ENCODE measurements at regions not wholly inside any gene's neighbourhood (a gene's known extent, or its start where the extent isn't known, plus 50 kb on each side); places are given as distances from the start of the nearest gene placed in this dataset.
A peak's percentile ranks its signal among the peaks of the same experiment; 100 is the strongest.

DNA sequence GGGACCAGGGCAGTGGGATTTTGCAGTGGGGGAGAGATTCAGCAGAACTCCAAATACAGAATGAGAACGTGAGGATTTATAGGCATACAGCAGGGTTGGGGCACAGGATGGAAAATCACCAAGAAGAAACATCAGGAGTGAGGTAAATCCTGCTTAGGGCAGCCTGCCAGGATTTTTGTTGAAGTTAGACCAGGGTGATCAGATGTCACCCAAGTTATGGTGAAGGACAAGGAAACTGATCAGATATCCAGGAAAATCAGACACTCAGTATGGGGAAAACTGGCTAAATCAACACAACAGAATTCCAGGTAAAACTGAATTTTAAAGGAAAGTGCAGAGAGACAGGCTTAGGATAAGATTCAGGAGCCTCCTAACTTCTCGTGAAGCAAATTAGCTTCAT lies 682.4 kb downstream of the TMEM121 start:
- Histone ChIP-seq H2AFZ (ENCODE audit: insufficient read depth, low read length, poor library complexity) (no peak overlapping the region), H3K4me2 (ENCODE audit: low read length) (no peak overlapping the region), H4K8ac (ENCODE audit: low read depth, low read length) (no peak overlapping the region), H3K23ac (ENCODE audit: low read length) (no peak overlapping the region), H4K12ac (ENCODE audit: low read depth, low read length) (no peak overlapping the region), H3K9ac (ENCODE audit: low read length) (no peak overlapping the region), H3K18ac (ENCODE audit: low read length) (no peak overlapping the region), H2AK5ac (ENCODE audit: low read length) (no peak overlapping the region), H3K36me3 (ENCODE audit: control insufficient read depth in 1 of 2, insufficient read depth in 2 of 2, low read length in 2 of 2) (no peaks in the 10 kb centered on the region), H2BK12ac (ENCODE audit: low read length) (no peak overlapping the region), H3K27me3 (ENCODE audit: insufficient read depth, low read length) (no peaks in the 10 kb centered on the region), H3K14ac (ENCODE audit: low read length) (no peak overlapping the region), H3K27ac (ENCODE audit: low read depth, low read length) (no peak overlapping the region), H4K91ac (ENCODE audit: low read depth, low read length) (no peak overlapping the region), H3K79me2 (ENCODE audit: control insufficient read depth, insufficient read depth, low read length, poor library complexity) (no peaks in the 10 kb centered on the region), H3K4me1 (ENCODE audit: control insufficient read depth in 1 of 2, insufficient read depth in 2 of 2, low read length in 2 of 2) (no peaks in the 10 kb centered on the region), H3K4me3 (ENCODE audit: low read depth, low read length) (no peak overlapping the region), H2BK120ac (ENCODE audit: insufficient read depth, low read length, poor library complexity) (no peak overlapping the region), H3K4ac (ENCODE audit: low read depth, low read length) (no peak overlapping the region), H3K79me1 (ENCODE audit: low read length) (no peaks in the 10 kb centered on the region), H2BK5ac (ENCODE audit: low read depth, low read length, poor library complexity) (no peak overlapping the region), H3K9me3 (ENCODE audit: insufficient read depth, low read depth, low read length) (peaks cover 41% of the 10 kb centered on the region)
- no peak for DNase-seq
- WGBS (ENCODE audit: extremely low coverage, insufficient coverage, insufficient read length) = no CpG with 5 or more reads among the region's 2 CpGs

DNA sequence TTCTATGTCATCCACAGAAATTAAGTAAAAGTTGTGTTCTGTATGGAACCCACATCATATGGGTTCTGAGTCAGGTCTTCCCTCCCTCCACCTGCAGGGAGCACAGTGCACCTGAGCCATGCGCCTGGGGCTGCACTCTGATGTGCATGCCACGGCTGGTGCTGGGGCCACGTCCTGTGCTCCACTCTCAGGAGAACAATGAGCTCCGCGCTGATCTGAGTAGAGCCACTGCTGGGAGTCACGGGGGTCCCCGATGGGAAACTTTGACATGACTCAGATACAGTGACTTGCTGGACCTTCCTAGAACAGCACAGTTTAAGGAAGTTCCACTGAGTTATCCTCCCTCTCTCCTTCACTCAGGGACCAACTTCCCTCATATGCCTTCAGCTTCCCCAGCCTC lies 683.4 kb downstream of the TMEM121 start:
- Histone ChIP-seq H2AK5ac (ENCODE audit: low read length) (no peak overlapping the region), H2AFZ (ENCODE audit: insufficient read depth, low read length, poor library complexity) (no peak overlapping the region), H2BK5ac (ENCODE audit: low read depth, low read length, poor library complexity) (no peak overlapping the region), H3K79me2 (ENCODE audit: control insufficient read depth, insufficient read depth, low read length, poor library complexity) (no peaks in the 10 kb centered on the region), H3K4ac (ENCODE audit: low read depth, low read length) (no peak overlapping the region), H3K27me3 (ENCODE audit: insufficient read depth, low read length) (no peaks in the 10 kb centered on the region), H3K4me1 (ENCODE audit: control insufficient read depth in 1 of 2, insufficient read depth in 2 of 2, low read length in 2 of 2) (no peaks in the 10 kb centered on the region), H3K9ac (ENCODE audit: low read length) (no peak overlapping the region), H4K8ac (ENCODE audit: low read depth, low read length) (no peak overlapping the region), H4K12ac (ENCODE audit: low read depth, low read length) (no peak overlapping the region), H3K14ac (ENCODE audit: low read length) (no peak overlapping the region), H3K9me3 (ENCODE audit: insufficient read depth, low read depth, low read length) (peaks cover 37% of the 10 kb centered on the region), H2BK120ac (ENCODE audit: insufficient read depth, low read length, poor library complexity) (no peak overlapping the region), H3K27ac (ENCODE audit: low read depth, low read length) (no peak overlapping the region), H3K18ac (ENCODE audit: low read length) (no peak overlapping the region), H3K79me1 (ENCODE audit: low read length) (no peaks in the 10 kb centered on the region), H3K4me3 (ENCODE audit: low read depth, low read length) (no peak overlapping the region), H2BK12ac (ENCODE audit: low read length) (no peak overlapping the region), H3K23ac (ENCODE audit: low read length) (no peak overlapping the region), H3K4me2 (ENCODE audit: low read length) (no peak overlapping the region), H3K36me3 (ENCODE audit: control insufficient read depth in 1 of 2, insufficient read depth in 2 of 2, low read length in 2 of 2) (no peaks in the 10 kb centered on the region), H4K91ac (ENCODE audit: low read depth, low read length) (no peak overlapping the region)
- DNase-seq = peak; percentile 17 to 55
- WGBS (ENCODE audit: extremely low coverage, insufficient coverage, insufficient read length) = no CpG with 5 or more reads among the region's 7 CpGs

DNA sequence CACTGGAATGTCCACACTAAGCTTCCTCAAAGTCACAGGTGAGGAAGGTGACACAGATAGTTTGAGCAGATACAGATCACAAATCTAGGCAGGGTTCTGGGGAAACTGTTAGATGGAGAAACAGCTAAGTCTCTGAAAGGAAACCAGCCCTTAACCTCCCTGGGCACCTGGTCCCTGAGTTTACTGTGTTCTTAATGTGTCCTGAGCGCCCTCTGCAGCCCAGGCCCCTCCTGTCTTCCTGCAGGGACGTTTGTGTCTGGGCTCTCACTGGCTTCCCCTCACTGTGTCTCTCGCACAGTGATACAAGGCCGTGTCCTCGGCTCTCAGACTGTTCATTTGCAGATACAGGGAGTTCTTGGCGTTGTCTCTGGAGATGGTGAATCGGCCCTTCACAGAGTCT lies 684.3 kb downstream of the TMEM121 start:
- Histone ChIP-seq H4K12ac (ENCODE audit: low read depth, low read length) (no peak overlapping the region), H3K9me3 (ENCODE audit: insufficient read depth, low read depth, low read length) (peaks cover 36% of the 10 kb centered on the region), H3K23ac (ENCODE audit: low read length) (no peak overlapping the region), H2AK5ac (ENCODE audit: low read length) (no peak overlapping the region), H2BK5ac (ENCODE audit: low read depth, low read length, poor library complexity) (no peak overlapping the region), H3K4ac (ENCODE audit: low read depth, low read length) (no peak overlapping the region), H3K14ac (ENCODE audit: low read length) (no peak overlapping the region), H3K18ac (ENCODE audit: low read length) (no peak overlapping the region), H2BK120ac (ENCODE audit: insufficient read depth, low read length, poor library complexity) (no peak overlapping the region), H3K4me1 (ENCODE audit: control insufficient read depth in 1 of 2, insufficient read depth in 2 of 2, low read length in 2 of 2) (no peaks in the 10 kb centered on the region), H4K91ac (ENCODE audit: low read depth, low read length) (no peak overlapping the region), H3K4me3 (ENCODE audit: low read depth, low read length) (no peak overlapping the region), H3K4me2 (ENCODE audit: low read length) (no peak overlapping the region), H3K79me2 (ENCODE audit: control insufficient read depth, insufficient read depth, low read length, poor library complexity) (no peaks in the 10 kb centered on the region), H2AFZ (ENCODE audit: insufficient read depth, low read length, poor library complexity) (no peak overlapping the region), H2BK12ac (ENCODE audit: low read length) (no peak overlapping the region), H4K8ac (ENCODE audit: low read depth, low read length) (no peak overlapping the region), H3K79me1 (ENCODE audit: low read length) (no peaks in the 10 kb centered on the region), H3K36me3 (ENCODE audit: control insufficient read depth in 1 of 2, insufficient read depth in 2 of 2, low read length in 2 of 2) (no peaks in the 10 kb centered on the region), H3K9ac (ENCODE audit: low read length) (no peak overlapping the region), H3K27me3 (ENCODE audit: insufficient read depth, low read length) (no peaks in the 10 kb centered on the region), H3K27ac (ENCODE audit: low read depth, low read length) (no peak overlapping the region)
- DNase-seq = no peak
- WGBS (ENCODE audit: extremely low coverage, insufficient coverage, insufficient read length) = no CpG with 5 or more reads among the region's 7 CpGs

DNA sequence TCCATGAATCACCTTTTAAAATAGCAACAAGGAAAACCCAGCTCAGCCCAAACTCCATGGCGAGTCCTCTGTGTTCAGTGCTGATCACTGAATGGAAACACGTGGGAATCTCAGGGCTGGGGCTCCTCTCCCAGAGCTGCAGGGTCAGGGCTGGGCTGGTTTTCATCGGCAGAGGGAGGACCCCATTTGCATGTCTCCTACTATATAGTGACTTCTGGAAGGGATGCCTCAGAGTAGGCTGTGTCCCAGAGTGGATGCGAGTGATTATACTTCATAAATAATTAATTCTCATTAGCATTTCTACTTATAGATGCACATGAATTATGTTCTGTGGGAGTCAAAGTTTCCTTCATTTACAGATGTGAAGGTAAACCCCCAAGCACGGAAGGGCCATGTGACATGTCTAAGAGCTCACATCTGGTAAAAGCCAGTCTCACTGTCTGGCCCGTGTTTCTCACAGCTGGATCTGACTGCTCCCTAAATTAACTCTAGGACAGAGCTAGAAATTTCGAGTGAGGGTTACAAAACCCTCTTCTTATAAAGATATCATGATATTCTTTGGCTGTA lies 685.0 kb downstream of the TMEM121 start:
- no peak overlapping the region for H2AFZ ChIP-seq (ENCODE audit: insufficient read depth, low read length, poor library complexity)
- H2BK5ac ChIP-seq (ENCODE audit: low read depth, low read length, poor library complexity) = no peak overlapping the region
- no peaks in the 10 kb centered on the region for H3K79me1 ChIP-seq (ENCODE audit: low read length)
- no peaks in the 10 kb centered on the region for H3K4me1 ChIP-seq (ENCODE audit: control insufficient read depth in 1 of 2, insufficient read depth in 2 of 2, low read length in 2 of 2)
- no peak overlapping the region for H2BK120ac ChIP-seq (ENCODE audit: insufficient read depth, low read length, poor library complexity)
- no peak overlapping the region for H3K23ac ChIP-seq (ENCODE audit: low read length)
- H3K79me2 ChIP-seq (ENCODE audit: control insufficient read depth, insufficient read depth, low read length, poor library complexity) = no peaks in the 10 kb centered on the region
- H3K27ac ChIP-seq (ENCODE audit: low read depth, low read length) = no peak overlapping the region
- no peak overlapping the region for H4K12ac ChIP-seq (ENCODE audit: low read depth, low read length)
- H3K18ac ChIP-seq (ENCODE audit: low read length) = no peak overlapping the region
- H2AK5ac ChIP-seq (ENCODE audit: low read length) = no peak overlapping the region
- no peak overlapping the region for H3K14ac ChIP-seq (ENCODE audit: low read length)
- no peak overlapping the region for H2BK12ac ChIP-seq (ENCODE audit: low read length)
- no peak overlapping the region for H4K91ac ChIP-seq (ENCODE audit: low read depth, low read length)
- no peak overlapping the region for H3K4me2 ChIP-seq (ENCODE audit: low read length)
- WGBS (ENCODE audit: extremely low coverage, insufficient coverage, insufficient read length) = no CpG with 5 or more reads among the region's 7 CpGs
- no peak overlapping the region for H4K8ac ChIP-seq (ENCODE audit: low read depth, low read length)
- DNase-seq = no peak
- no peaks in the 10 kb centered on the region for H3K36me3 ChIP-seq (ENCODE audit: control insufficient read depth in 1 of 2, insufficient read depth in 2 of 2, low read length in 2 of 2)
- H3K4me3 ChIP-seq (ENCODE audit: low read depth, low read length) = no peak overlapping the region
- peaks cover 32% of the 10 kb centered on the region for H3K9me3 ChIP-seq (ENCODE audit: insufficient read depth, low read depth, low read length)
- H3K4ac ChIP-seq (ENCODE audit: low read depth, low read length) = no peak overlapping the region
- no peak overlapping the region for H3K9ac ChIP-seq (ENCODE audit: low read length)
- H3K27me3 ChIP-seq (ENCODE audit: insufficient read depth, low read length) = no peaks in the 10 kb centered on the region
